OCI-LY7 (cell line): ENCODE measurements at regions not wholly inside any gene's neighbourhood (a gene's known extent, or its start where the extent isn't known, plus 50 kb on each side); places are given as distances from the start of the nearest gene placed in this dataset.

Experiments
- BruUV-seq: library from RNA; stranded (reverse); fragments of 400-500 nt; replicated peaks from 2 replicates; lab custom pipeline; 2021; lab: Mats Ljungman, UMichigan
- CTCF ChIA-PET: fragments of 300-600 bp; sonication (Branson Sonifier 250); formaldehyde crosslinking; loops from one replicate; lab custom pipeline; 2022; ENCODE audit warnings: antibody characterized with exemption; ENCODE audit not compliant: unreplicated experiment; lab: Charles Lee
- POLR2A ChIA-PET: fragments of 300-600 bp; sonication (Branson Sonifier 250); formaldehyde crosslinking; loops from one replicate; lab custom pipeline; 2022; ENCODE audit warnings: antibody characterized with exemption; lab: Charles Lee
- DNase-seq: peaks from one replicate; pipeline ENCODE4 v3.0.0-alpha.2; 2015; ENCODE audit warnings: low spot score
- H2AFZ ChIP-seq: fragments of 200-600 bp; sonication (generic), shearing (Covaris generic); 2 replicates; pipeline ENCODE4 v1.6.1; 2014; ENCODE audit warnings: mild to moderate bottlenecking, antibody characterized with exemption, low read length, moderate library complexity
- H3K27ac ChIP-seq: fragments of 200-600 bp; sonication (generic); 2 replicates; pipeline ENCODE4 v1.5.1; 2014; ENCODE audit warnings: mixed run types, low read depth, mild to moderate bottlenecking, moderate library complexity, low read length, inconsistent platforms; ENCODE audit not compliant: poor library complexity, severe bottlenecking
- H3K36me3 ChIP-seq: fragments of 200-600 bp; sonication (generic); 2 replicates; pipeline ENCODE4 v1.6.1; 2014; ENCODE audit warnings: mild to moderate bottlenecking, antibody characterized with exemption, low read length, moderate library complexity, mixed read lengths; ENCODE audit not compliant: insufficient read depth
- H3K4me1 ChIP-seq: fragments of 200-600 bp; sonication (generic); 2 replicates; pipeline ENCODE4 v1.5.1; 2014; ENCODE audit warnings: mild to moderate bottlenecking, low read length; ENCODE audit not compliant: insufficient read depth, poor library complexity, severe bottlenecking
- H3K4me2 ChIP-seq: fragments of 200-600 bp; sonication (generic); 2 replicates; pipeline ENCODE4 v1.6.1; 2014; ENCODE audit warnings: mild to moderate bottlenecking, low read length
- H3K4me3 ChIP-seq: fragments of 200-600 bp; sonication (generic); 2 replicates; pipeline ENCODE4 v1.5.1; 2014; ENCODE audit warnings: mild to moderate bottlenecking, low read depth, low read length; ENCODE audit not compliant: poor library complexity, severe bottlenecking
- H3K79me2 ChIP-seq: fragments of 200-600 bp; sonication (generic); 2 replicates; pipeline ENCODE4 v1.6.1; 2016; ENCODE audit warnings: low read depth, mild to moderate bottlenecking, low read length, moderate library complexity, mixed read lengths; ENCODE audit not compliant: insufficient read depth
- H3K9me2 ChIP-seq: fragments of 200-600 bp; sonication (generic); 2 replicates; pipeline ENCODE4 v1.6.1; 2016; ENCODE audit warnings: mild to moderate bottlenecking, low read length, mixed read lengths; ENCODE audit not compliant: insufficient read depth
- H3K9me3 ChIP-seq: fragments of 200-600 bp; sonication (generic); 2 replicates; pipeline ENCODE4 v1.6.1; 2014; ENCODE audit warnings: mild to moderate bottlenecking, mixed run types, low read length, mixed read lengths
- H4K20me1 ChIP-seq: fragments of 200-600 bp; sonication (generic); 2 replicates; pipeline ENCODE4 v1.6.1; 2014; ENCODE audit warnings: mild to moderate bottlenecking, antibody characterized with exemption, low read length, moderate library complexity, mixed read lengths; ENCODE audit not compliant: insufficient read depth
- EZH2phosphoT487 ChIP-seq: fragments of 200-600 bp; sonication (generic); IDR thresholded peaks from 2 replicates; pipeline ENCODE4 v1.6.1; 2018; ENCODE audit warnings: low read depth, borderline replicate concordance, mild to moderate bottlenecking, mixed run types, antibody characterized with exemption, low read length, moderate library complexity, mixed read lengths
- intact Hi-C: fragments of 100-400 bp; cut with micrococcal nuclease; formaldehyde crosslinking; loops from one replicate; pipeline ENCODE4 v1.10.0; 2022; ENCODE audit not compliant: unreplicated experiment
- TF ChIP-seq, protein P1 (sequence below): fragments of 200-600 bp; sonication (generic); conservative IDR thresholded peaks from 2 replicates; pipeline ENCODE4 v1.5.1; 2014; ENCODE audit warnings: mild to moderate bottlenecking, antibody characterized with exemption, low read length, moderate library complexity, mixed read lengths

- POLR2A ChIA-PET, result no interaction called here
- H3K4me2 ChIP-seq, result no peak overlapping the region
- TF ChIP-seq EZH2phosphoT487, result no peak
- TF ChIP-seq, protein P1, sequence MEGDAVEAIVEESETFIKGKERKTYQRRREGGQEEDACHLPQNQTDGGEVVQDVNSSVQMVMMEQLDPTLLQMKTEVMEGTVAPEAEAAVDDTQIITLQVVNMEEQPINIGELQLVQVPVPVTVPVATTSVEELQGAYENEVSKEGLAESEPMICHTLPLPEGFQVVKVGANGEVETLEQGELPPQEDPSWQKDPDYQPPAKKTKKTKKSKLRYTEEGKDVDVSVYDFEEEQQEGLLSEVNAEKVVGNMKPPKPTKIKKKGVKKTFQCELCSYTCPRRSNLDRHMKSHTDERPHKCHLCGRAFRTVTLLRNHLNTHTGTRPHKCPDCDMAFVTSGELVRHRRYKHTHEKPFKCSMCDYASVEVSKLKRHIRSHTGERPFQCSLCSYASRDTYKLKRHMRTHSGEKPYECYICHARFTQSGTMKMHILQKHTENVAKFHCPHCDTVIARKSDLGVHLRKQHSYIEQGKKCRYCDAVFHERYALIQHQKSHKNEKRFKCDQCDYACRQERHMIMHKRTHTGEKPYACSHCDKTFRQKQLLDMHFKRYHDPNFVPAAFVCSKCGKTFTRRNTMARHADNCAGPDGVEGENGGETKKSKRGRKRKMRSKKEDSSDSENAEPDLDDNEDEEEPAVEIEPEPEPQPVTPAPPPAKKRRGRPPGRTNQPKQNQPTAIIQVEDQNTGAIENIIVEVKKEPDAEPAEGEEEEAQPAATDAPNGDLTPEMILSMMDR, result no peak
- intact Hi-C loops, result no loop called here
- no peak overlapping the region for H3K27ac ChIP-seq
- no peak for DNase-seq
- H3K9me3 ChIP-seq, result no peaks in the 10 kb centered on the region
- H3K36me3 ChIP-seq, result no peaks in the 10 kb centered on the region
- no peaks in the 10 kb centered on the region for H3K79me2 ChIP-seq
- H3K4me1 ChIP-seq, result no peaks in the 10 kb centered on the region
- H4K20me1 ChIP-seq, result no peaks in the 10 kb centered on the region
- CTCF ChIA-PET, result no interaction called here
- no peak overlapping the region for H2AFZ ChIP-seq
- no TSS peak for BruUV-seq
- no peak overlapping the region for H3K4me3 ChIP-seq
- H3K9me2 ChIP-seq, result no peaks in the 10 kb centered on the region
Measured at GRCh38 chr6:145375502-145375901, 359.8 kb downstream of the EPM2A start.

DNA sequence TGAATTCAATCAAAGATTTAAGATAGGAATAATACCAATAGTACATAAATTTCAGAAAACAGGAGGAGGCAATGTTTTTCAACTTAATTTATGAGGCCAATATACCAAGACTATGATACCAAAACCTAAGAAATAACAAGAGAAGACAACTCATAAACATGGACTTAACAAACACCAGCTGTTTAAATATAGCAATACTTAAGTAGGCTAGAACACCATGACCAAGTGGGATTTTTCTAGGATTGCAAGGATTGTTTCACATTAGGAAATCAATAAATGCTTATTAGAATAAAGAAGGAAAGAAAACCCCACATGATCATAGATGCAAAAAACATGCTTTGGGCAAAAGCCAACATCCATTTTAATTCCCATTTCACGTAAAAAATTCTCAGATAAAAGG lies 355.1 kb downstream of the EPM2A start:
- no peak for TF ChIP-seq EZH2phosphoT487
- TF ChIP-seq, protein P1, result no peak
- Histone ChIP-seq H3K4me2 (no peak overlapping the region), H3K9me2 (no peaks in the 10 kb centered on the region), H2AFZ (no peak overlapping the region), H3K4me3 (no peak overlapping the region), H4K20me1 (no peaks in the 10 kb centered on the region), H3K79me2 (no peaks in the 10 kb centered on the region), H3K27ac (no peak overlapping the region), H3K4me1 (no peaks in the 10 kb centered on the region), H3K36me3 (no peaks in the 10 kb centered on the region), H3K9me3 (no peaks in the 10 kb centered on the region)
- DNase-seq, result no peak
- POLR2A ChIA-PET, result interaction anchor here (0.6 kb wide), 1 partner anchor 399 kb away, joined by 5 read pairs; no protein-coding TSS in a partner anchor
- BruUV-seq, result no TSS peak
- intact Hi-C loops, result no loop called here
- CTCF ChIA-PET, result no interaction called here

DNA sequence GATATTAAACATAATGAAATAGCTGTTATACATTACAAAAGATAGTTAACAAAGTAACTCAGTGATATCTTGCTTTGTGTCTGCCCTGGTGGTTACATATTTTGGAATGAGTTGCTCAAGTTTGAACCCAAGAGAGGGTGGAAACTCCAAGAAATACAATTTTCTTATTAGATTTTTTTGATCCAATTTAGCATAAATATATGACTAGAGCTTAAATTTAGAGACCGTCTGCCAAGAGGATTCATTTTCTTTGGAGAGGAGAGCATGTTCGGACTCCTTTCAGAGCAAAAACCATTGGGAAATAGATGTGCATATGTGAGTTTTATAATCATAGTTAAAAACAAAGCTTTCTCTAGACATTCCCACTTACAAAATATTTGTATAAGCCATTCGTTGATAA lies 353.4 kb downstream of the EPM2A start:
- H3K4me1 ChIP-seq, result no peaks in the 10 kb centered on the region
- ChIA-PET CTCF (no interaction called here), POLR2A (interaction anchor here (0.6 to 1.1 kb wide), 3 partner anchors 9 to 487 kb away, joined by 3 to 4 read pairs (median 4); no protein-coding TSS in a partner anchor)
- no peaks in the 10 kb centered on the region for H3K9me3 ChIP-seq
- no peak for TF ChIP-seq EZH2phosphoT487
- no peak for DNase-seq
- H3K36me3 ChIP-seq, result no peaks in the 10 kb centered on the region
- intact Hi-C loops, result no loop called here
- H2AFZ ChIP-seq, result no peak overlapping the region
- H3K79me2 ChIP-seq, result no peaks in the 10 kb centered on the region
- no peaks in the 10 kb centered on the region for H4K20me1 ChIP-seq
- no peak overlapping the region for H3K27ac ChIP-seq
- no peak overlapping the region for H3K4me2 ChIP-seq
- BruUV-seq, result no TSS peak
- H3K4me3 ChIP-seq, result no peak overlapping the region
- H3K9me2 ChIP-seq, result no peaks in the 10 kb centered on the region
